PC-9 (cell line): ENCODE measurements at regions not wholly inside any gene's neighbourhood (a gene's known extent, or its start where the extent isn't known, plus 50 kb on each side); places are given as distances from the start of the nearest gene placed in this dataset.

Source experiments
- BruUV-seq: library from RNA; stranded (reverse); fragments of 400-500 nt; replicated peaks from 2 replicates; lab custom pipeline; 2021; lab: Mats Ljungman, UMichigan
- CTCF ChIA-PET: fragments of 300-600 bp; sonication (Branson Sonifier 250); formaldehyde crosslinking; loops from one replicate; lab custom pipeline; 2022; ENCODE audit warnings: antibody characterized with exemption; lab: Charles Lee
- POLR2A ChIA-PET: fragments of 300-600 bp; sonication (Branson Sonifier 250); formaldehyde crosslinking; loops from one replicate; lab custom pipeline; 2022; ENCODE audit warnings: antibody characterized with exemption; ENCODE audit not compliant: unreplicated experiment; lab: Charles Lee
- DNase-seq, 2 experiments: peaks; one replicate each; pipeline versions ENCODE4 v3.0.0 to v3.0.0-alpha.2; 2015 to 2022; ENCODE audit warnings: mixed read lengths in 1 of 2
- H2AFZ ChIP-seq: fragments of 200-600 bp; sonication (generic); 2 replicates; pipeline ENCODE4 v1.8.1; 2017; ENCODE audit warnings: antibody characterized with exemption
- H3F3A ChIP-seq: fragments of 200-600 bp; sonication (generic); 2 replicates; pipeline ENCODE4 v1.8.1; 2017; ENCODE audit warnings: antibody characterized with exemption, mild to moderate bottlenecking, low read depth; ENCODE audit not compliant: insufficient read depth
- H3K27ac ChIP-seq: fragments of 200-600 bp; sonication (generic); 2 replicates; pipeline ENCODE4 v1.6.1; 2016; ENCODE audit warnings: mixed run types
- H3K27me3 ChIP-seq: fragments of 200-600 bp; sonication (generic); 2 replicates; pipeline ENCODE4 v1.6.1; 2016; ENCODE audit warnings: low read depth, mixed run types; ENCODE audit not compliant: insufficient read depth
- H3K36me3 ChIP-seq: fragments of 200-600 bp; sonication (generic); 2 replicates; pipeline ENCODE4 v1.6.1; 2016; ENCODE audit warnings: low read depth, mixed run types
- H3K4me1 ChIP-seq: fragments of 200-600 bp; sonication (generic); replicated peaks from 2 replicates; pipeline ENCODE4 v1.6.1; 2016; ENCODE audit warnings: mixed run types; ENCODE audit not compliant: insufficient read depth
- H3K4me2 ChIP-seq: fragments of 200-600 bp; sonication (generic); 2 replicates; pipeline ENCODE4 v1.6.1; 2017; ENCODE audit warnings: mixed run types
- H3K4me3 ChIP-seq: fragments of 200-600 bp; sonication (generic); 2 replicates; pipeline ENCODE4 v1.6.1; 2016; ENCODE audit warnings: mixed run types
- H3K79me2 ChIP-seq: fragments of 200-600 bp; sonication (generic); 2 replicates; pipeline ENCODE4 v1.6.1; 2017; ENCODE audit warnings: low read depth, mixed run types
- H3K9me2 ChIP-seq: fragments of 200-600 bp; sonication (generic); 2 replicates; pipeline ENCODE4 v1.8.1; 2017; ENCODE audit warnings: mild to moderate bottlenecking; ENCODE audit not compliant: insufficient read depth
- H3K9me3 ChIP-seq: fragments of 200-600 bp; sonication (generic); 2 replicates; pipeline ENCODE4 v1.8.1; 2016; ENCODE audit warnings: low read depth; ENCODE audit not compliant: insufficient read depth
- H4K20me1 ChIP-seq: fragments of 200-600 bp; sonication (generic); 2 replicates; pipeline ENCODE4 v1.8.1; 2017; ENCODE audit not compliant: insufficient read depth
- EZH2 ChIP-seq: fragments of 200-600 bp; sonication (generic); IDR thresholded peaks from 2 replicates; pipeline ENCODE4 v1.8.0; 2017; ENCODE audit warnings: antibody characterized with exemption, low read depth
- intact Hi-C: fragments of 100-400 bp; cut with micrococcal nuclease; formaldehyde crosslinking; loops from one replicate; pipeline ENCODE4 v1.10.0; 2022; ENCODE audit not compliant: unreplicated experiment
- TF ChIP-seq, protein P1 (sequence below): fragments of 200-600 bp; sonication (generic); conservative IDR thresholded peaks from 2 replicates; pipeline ENCODE4 v1.6.1; 2017; ENCODE audit warnings: mixed run types, antibody characterized with exemption, mild to moderate bottlenecking, moderate library complexity

DNA sequence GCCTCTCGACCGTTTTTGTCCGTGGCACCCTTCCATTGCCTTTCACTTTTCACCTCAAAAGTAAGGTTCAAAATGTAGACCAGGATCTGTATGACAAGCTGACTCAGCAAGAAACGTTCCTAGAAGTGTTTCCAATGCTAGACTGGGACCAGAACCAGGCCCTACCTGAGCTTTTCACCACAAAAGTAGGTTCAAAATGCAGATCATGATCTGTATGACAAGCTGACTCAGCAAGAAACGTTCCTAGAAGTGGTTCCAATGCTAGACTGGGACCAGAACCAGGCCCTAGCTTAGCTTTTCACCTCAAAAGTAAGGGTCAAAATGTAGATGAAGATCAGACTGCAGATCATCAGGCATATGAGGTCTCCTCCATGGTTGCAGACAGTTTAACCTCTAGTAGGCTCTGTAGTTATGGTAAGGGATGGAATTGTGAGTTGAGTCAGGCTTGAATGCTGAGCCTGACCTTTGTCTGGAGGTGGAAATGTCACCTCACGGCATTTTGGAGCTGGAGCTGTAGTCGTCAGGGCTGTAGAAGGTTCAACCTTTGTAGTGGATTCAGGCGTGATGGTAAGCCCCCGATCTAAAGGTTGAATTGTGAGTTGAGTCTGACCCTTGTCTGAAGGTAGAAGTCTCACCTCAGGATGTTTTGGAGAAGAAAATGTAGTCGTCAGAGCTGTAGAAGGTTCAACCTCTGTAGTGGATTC, 50.2 kb upstream of the TMEM97 start:
- H3K4me3 ChIP-seq, result no peak overlapping the region
- no peak for DNase-seq
- no peaks in the 10 kb centered on the region for H3K9me2 ChIP-seq
- H3K36me3 ChIP-seq, result no peaks in the 10 kb centered on the region
- POLR2A ChIA-PET, result interaction anchor here (0.6 kb wide), 1 partner anchor 522 kb away, joined by 7 read pairs; no protein-coding TSS in a partner anchor
- H3K27ac ChIP-seq, result no peak overlapping the region
- no peaks in the 10 kb centered on the region for H3K9me3 ChIP-seq
- no peak overlapping the region for H3K4me2 ChIP-seq
- intact Hi-C loops, result no loop called here
- BruUV-seq, result no TSS peak
- H4K20me1 ChIP-seq, result no peaks in the 10 kb centered on the region
- CTCF ChIA-PET, result no interaction called here
- H2AFZ ChIP-seq, result no peak overlapping the region
- no peaks in the 10 kb centered on the region for H3K79me2 ChIP-seq
- no peaks in the 10 kb centered on the region for H3F3A ChIP-seq
- no peaks in the 10 kb centered on the region for H3K4me1 ChIP-seq
- H3K27me3 ChIP-seq, result peaks cover 36% of the 10 kb centered on the region
- TF ChIP-seq EZH2, result no peak
- TF ChIP-seq, protein P1, sequence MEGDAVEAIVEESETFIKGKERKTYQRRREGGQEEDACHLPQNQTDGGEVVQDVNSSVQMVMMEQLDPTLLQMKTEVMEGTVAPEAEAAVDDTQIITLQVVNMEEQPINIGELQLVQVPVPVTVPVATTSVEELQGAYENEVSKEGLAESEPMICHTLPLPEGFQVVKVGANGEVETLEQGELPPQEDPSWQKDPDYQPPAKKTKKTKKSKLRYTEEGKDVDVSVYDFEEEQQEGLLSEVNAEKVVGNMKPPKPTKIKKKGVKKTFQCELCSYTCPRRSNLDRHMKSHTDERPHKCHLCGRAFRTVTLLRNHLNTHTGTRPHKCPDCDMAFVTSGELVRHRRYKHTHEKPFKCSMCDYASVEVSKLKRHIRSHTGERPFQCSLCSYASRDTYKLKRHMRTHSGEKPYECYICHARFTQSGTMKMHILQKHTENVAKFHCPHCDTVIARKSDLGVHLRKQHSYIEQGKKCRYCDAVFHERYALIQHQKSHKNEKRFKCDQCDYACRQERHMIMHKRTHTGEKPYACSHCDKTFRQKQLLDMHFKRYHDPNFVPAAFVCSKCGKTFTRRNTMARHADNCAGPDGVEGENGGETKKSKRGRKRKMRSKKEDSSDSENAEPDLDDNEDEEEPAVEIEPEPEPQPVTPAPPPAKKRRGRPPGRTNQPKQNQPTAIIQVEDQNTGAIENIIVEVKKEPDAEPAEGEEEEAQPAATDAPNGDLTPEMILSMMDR, result no peak
